HG03139 (cell line): ENCODE measurements at regions not wholly inside any gene's neighbourhood (a gene's known extent, or its start where the extent isn't known, plus 50 kb on each side); places are given as distances from the start of the nearest gene placed in this dataset.

ENCODE experiments used
- ATAC-seq: cut with Tn5 transposase; IDR thresholded peaks from one replicate; pipeline ENCODE4 v1.9.1; 2021; ENCODE audit not compliant: unreplicated experiment

- no peak for ATAC-seq
Observed at GRCh38 chr20:24813080-24813479, 136.0 kb upstream of the CST7 start.

DNA sequence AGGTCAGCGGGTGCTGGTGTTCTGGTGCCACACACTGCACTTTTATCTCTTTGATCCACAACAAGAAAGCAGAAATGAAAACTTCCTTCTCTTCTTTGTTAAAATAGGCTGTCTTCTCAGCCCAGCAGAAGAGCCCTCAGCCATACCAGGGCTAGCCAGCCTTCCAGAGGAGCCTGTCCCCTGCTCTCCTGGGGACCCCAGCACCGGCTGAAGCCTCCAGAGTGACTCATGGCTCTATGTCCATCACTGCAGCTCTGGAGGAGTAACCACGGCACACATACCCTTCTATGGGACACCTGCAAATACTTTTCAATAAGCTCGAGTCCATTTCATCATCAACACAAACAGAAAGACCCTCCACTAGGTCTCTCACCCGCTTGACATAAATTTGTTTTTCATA, 135.6 kb upstream of the CST7 start:
- no peak for ATAC-seq

DNA sequence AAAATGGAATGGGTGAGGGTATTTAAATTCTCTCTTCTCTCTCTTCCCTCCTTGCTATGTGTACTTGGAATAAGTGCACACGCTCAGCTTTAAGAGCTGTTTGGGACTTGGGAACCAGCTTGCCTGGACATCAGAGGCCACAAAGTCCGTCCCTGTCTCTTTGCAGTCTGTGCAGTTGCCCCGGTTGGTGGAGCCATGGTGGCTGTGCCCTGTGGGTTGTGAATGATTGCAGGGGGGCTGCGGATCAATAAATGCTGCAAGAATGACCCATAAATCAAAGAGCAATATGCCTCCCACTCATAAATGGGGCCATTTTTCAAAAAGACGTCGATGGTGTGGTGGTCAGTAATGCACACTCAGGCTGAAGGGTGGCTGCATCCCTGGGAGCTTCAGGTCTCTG, 135.1 kb upstream of the CST7 start:
- no peak for ATAC-seq

- ATAC-seq: no peak
Observed at GRCh38 chr20:24814556-24815195, 134.4 kb upstream of the CST7 start.

DNA sequence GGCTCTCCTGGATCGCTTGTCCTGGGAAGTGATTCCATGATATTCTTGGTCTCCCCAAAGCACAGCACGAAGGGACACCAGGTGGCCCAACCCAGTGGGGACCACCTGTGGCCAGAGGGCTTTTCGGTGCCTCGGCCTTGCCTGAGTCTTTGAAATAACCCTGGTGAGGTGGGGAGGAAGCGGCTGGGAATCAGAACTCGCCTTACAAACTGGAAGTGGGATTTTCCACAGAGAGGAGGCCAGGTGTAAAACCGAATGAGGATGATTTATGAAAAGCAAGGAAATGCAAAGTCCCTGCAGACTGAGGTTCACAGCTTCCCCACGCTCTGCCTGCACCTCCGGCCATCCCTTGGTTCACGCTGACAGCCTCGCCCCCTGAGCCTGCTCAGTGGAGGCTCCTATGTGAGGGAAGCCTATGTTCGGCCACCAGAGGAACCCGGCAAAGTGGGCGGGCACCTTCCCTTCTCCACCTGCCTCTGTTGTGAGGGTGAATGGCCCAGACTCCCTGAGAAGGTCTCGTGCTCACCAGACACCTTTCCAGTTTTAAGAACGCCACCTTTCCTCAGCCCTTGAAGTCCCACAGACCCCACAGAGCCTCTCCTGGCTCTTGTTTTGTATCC, 133.8 kb upstream of the CST7 start:
- no peak for ATAC-seq

DNA sequence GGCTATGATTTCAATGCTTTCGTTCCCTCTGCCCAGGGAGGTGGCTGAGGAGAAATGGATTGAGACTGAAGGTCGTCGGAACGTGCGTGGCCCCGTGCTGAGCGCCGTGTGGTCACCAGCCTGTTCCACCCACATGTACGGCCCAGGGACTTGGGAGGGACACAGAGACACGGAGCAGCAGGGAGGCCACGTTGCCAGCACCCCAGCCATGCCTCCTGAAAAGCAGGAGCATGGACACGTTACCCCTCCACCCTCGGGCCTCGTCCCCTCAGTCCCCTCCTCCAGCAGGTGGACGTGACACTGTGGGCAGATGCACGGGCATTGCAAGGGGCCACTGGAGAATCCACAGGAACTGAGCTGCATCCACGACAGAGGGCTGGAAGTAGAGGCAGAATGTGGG, 133.1 kb upstream of the CST7 start:
- ATAC-seq: no peak

GRCh38 chr20:24816431-24816830, 132.6 kb upstream of the CST7 start:
- ATAC-seq: no peak

DNA sequence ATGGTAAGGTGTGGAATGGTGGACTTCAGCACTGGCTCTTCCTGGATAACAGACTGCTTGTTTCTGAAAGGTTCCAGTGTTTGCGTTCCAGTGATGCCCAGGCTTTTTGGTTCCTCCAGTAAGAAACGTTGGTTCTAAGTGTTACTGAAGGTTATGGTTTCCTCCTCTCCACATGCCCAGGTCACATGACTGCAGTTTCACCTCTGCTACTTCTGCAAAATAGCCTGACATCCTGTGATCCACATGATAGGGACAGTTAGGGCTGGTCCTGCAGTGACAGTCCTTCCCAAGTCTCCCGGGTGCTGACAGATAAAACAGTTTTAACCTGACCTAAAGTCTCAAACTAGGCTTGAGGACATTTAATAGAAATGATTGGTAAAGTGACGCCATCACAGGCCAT, 132.2 kb upstream of the CST7 start:
- ATAC-seq: no peak

DNA sequence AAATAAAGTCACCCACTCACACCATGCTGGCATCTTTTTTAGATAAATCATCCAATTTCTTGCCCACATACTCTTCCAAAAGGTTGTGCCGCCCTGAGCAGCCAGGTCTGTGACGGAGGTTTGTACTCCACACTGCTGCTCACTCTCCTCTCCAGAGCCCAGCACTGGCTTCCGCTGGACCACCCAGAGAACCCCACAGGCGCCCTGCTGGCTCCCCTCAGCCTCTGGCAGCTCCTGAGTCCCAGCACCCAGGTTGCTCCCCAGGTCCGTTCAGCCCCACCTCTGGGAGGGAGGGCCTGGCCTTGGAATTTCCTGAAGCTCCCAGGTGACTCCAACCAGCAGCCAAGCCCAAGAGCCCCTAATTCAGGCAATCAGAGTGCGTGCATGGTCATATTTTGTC, 131.7 kb upstream of the CST7 start:
- ATAC-seq: no peak

GRCh38 chr20:24818056-24818455, 131.0 kb upstream of the CST7 start:
- ATAC-seq: no peak

DNA sequence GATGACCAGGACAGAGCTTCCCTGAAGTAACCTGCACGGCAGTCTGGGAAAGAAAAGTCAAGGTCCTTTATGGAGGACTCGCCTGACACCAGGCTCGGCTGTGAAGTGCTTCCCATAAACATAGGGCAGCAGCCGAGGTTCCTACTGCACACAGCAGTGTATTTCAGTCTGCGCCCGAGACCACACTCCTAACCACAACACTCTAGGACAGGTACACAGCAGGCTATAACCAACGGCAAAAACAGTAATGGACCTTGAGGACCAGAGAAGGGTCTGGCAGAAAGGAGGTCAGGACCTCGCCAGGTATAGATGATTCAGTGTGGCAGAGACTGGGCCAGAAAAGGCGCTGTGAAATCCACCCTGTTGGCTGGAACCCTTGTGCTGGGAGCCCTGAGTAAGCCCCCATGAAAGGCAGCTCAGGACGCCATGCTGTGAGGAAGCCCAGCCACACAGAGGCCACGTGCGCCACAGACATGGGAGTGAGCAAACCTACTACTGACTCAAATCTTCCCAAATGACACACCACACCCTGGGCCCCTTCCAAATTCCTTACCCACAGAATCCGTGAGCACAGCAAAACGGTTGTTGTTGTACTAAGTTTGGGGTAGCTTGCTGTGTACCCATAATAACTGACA, 129.6 kb upstream of the CST7 start:
- ATAC-seq: no peak

DNA sequence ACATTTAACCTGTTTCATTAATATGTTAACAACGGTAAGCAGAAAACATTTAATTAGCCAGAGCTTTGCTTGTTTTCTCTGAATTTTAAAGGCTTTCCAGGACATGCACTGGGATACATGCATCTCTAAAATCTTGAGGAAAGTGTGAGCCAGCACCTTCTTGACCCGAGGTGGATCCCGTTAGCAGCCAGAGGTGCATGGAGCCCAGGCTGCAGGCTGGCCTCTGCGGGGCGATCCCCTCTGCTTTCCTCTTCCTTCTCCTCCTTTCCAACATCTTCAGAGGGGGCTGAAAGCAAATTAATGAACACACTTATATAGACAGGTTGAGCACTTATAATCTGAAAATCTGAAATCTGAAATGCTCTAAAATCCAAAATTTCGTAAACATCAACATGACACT, 128.7 kb upstream of the CST7 start:
- ATAC-seq: no peak

DNA sequence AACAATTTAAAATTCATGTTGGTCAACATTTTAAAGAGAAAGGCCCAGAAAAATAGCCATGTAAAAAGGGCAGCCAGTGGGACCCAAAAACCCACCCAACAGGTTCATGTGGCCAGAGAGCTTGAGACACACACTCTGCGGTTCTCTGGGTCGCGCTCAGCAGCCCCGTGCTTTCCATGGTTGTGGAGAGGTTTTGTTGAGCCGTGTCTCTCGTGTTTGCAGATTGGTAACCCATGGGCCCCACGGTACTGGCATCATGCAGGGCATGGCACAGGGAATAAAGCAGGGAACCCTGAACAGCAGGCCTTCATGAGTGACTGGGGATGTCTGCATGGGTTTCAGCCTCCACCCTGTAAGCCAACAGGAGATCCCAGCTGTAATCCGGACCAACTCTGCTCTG, 127.7 kb upstream of the CST7 start:
- no peak for ATAC-seq

- ATAC-seq: no peak
Observed at GRCh38 chr20:24823176-24823784, 125.8 kb upstream of the CST7 start.

- ATAC-seq: no peak
Observed at GRCh38 chr20:24823989-24824693, 124.9 kb upstream of the CST7 start.

- ATAC-seq: no peak
Observed at GRCh38 chr20:24825591-24825990, 123.5 kb upstream of the CST7 start.

GRCh38 chr20:24827603-24828295, 121.3 kb upstream of the CST7 start:
- ATAC-seq: no peak

DNA sequence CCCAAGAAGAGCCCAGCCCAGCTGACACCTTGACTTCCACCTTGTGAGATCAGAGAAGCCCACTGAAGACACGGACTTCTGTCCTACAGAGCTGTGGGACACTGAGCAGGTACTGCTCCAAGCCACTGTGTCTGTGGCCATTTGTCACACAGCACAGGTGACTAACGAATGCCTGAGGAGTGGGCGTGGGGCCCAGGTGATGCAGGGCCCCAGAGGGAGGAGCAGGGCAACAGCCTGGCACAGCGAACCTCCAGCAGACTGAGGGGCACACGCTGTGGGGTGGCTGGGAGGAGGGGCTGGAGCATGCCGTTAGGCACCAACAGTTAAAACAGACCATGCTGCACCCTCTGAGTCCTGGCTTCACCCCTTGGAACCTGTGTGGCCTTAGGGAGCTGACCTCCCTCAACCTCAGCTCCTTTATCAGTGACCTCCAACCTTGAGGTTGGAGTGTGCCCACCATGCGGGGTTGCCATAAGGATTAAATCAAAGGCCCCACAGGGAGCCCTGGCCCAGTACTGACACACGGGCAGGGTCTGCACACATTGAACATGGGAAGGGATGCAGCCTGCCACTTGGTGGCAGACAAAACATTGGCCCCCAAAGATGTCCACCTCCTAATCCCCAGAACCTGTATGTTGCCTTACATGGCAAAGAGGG, 119.9 kb upstream of the CST7 start:
- ATAC-seq: no peak

DNA sequence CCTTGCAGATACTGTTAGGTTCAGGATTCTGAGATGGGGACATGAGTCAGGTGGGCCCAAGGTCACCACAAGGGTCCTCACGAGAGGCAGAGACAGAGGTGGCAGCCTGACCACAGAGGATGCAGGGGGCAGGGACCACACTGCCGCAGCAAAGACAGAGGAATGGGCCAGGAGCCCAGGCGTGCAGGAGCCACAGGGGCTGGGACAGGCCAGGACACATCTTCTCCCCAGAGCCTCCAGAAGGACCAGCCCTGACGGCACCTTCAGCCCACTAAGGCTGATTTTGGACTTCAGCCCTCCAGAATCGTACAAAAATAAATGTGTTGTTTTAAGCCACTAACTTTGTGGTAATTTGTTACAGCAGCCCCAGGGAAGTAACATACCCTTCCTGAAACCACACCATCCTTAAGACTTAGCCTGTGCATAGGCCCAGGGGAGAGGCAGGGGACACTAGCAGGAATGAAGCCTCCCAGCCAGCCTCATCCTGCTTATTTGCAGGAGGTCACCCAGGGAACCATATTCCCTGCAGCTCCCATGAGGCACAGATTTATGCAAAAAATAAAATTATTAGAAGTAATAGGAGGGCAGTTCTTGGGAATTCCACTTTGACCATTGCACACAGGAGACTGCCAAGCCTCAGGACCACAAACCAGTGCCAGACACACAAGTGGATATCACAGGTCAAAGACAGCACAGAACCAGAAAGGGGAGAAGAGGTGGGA, 119.3 kb upstream of the CST7 start:
- no peak for ATAC-seq

DNA sequence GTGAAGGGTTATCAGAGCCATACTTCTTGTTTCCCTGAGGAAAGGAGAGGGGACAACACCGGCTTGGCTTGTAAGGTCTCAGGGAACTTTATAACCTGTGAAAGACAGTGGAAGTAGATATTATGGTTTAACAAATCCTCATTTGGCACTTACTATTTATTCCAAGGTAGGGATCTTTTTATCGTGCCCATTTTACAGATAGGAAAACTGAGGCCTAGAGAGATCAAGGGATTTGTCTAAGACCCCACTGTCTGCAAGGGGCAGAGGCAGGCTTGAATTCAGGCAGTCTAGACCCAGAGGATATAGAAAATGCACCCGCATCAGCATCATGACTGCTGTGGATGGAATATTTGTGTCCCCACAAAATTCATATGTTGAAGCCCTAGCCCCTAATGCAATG, 118.4 kb upstream of the CST7 start:
- no peak for ATAC-seq
